ENCODE measurements at regions not wholly inside any gene's neighbourhood (a gene's known extent, or its start where the extent isn't known, plus 50 kb on each side); places are given as distances from the start of the nearest gene placed in this dataset.

GRCh38 chr13:94825507-94825906 is 113.2 kb upstream of the SOX21 start:
- TF ChIP-seq CTCF (IDR thresholded peaks at IDR 0.05) (no peak), EZH2 (IDR thresholded peaks at IDR 0.05) (no peak), EZH2phosphoT487 (IDR thresholded peaks at IDR 0.05) (no peak)

All from neural progenitor cell (in vitro differentiated cells).